GM23248 (cell line): ENCODE measurements at regions not wholly inside any gene's neighbourhood (a gene's known extent, or its start where the extent isn't known, plus 50 kb on each side); places are given as distances from the start of the nearest gene placed in this dataset.

Source experiments
- DNase-seq: peaks from one replicate; pipeline ENCODE4 v3.0.0-alpha.2; 2015
- H2AFZ ChIP-seq: fragments of 200-600 bp; sonication (generic); 2 replicates; pipeline ENCODE4 v1.6.1; 2016; ENCODE audit warnings: antibody characterized with exemption
- H3F3A ChIP-seq: fragments of 200-600 bp; sonication (generic); 2 replicates; pipeline ENCODE4 v1.6.1; 2016; ENCODE audit warnings: mild to moderate bottlenecking, antibody characterized with exemption, mixed run types; ENCODE audit not compliant: insufficient read depth
- H3K27ac ChIP-seq: fragments of 200-600 bp; sonication (generic); 2 replicates; pipeline ENCODE4 v1.5.1; 2016; ENCODE audit warnings: mild to moderate bottlenecking
- H3K27me3 ChIP-seq: fragments of 200-600 bp; sonication (generic); replicated peaks from 2 replicates; pipeline ENCODE4 v1.6.1; 2016; ENCODE audit warnings: mild to moderate bottlenecking; ENCODE audit not compliant: insufficient read depth
- H3K36me3 ChIP-seq: fragments of 200-600 bp; sonication (generic); 2 replicates; pipeline ENCODE4 v1.6.1; 2016; ENCODE audit warnings: low read depth, mild to moderate bottlenecking
- H3K4me1 ChIP-seq: fragments of 200-600 bp; sonication (generic); 2 replicates; pipeline ENCODE4 v1.6.1; 2016; ENCODE audit warnings: mild to moderate bottlenecking; ENCODE audit not compliant: insufficient read depth
- H3K4me2 ChIP-seq: fragments of 200-600 bp; sonication (generic); one replicate; pipeline ENCODE4 v1.6.1; 2016; ENCODE audit warnings: mild to moderate bottlenecking; ENCODE audit not compliant: unreplicated experiment
- H3K4me3 ChIP-seq: fragments of 200-600 bp; sonication (generic); 2 replicates; pipeline ENCODE4 v1.5.1; 2016; ENCODE audit warnings: mild to moderate bottlenecking
- H3K79me2 ChIP-seq: fragments of 200-600 bp; sonication (generic); 2 replicates; pipeline ENCODE4 v1.6.1; 2016; ENCODE audit warnings: mild to moderate bottlenecking; ENCODE audit not compliant: insufficient read depth
- H3K9ac ChIP-seq: fragments of 200-600 bp; sonication (generic); 2 replicates; pipeline ENCODE4 v1.6.1; 2016; ENCODE audit warnings: mild to moderate bottlenecking
- H3K9me2 ChIP-seq: fragments of 200-600 bp; sonication (generic); 2 replicates; pipeline ENCODE4 v1.6.1; 2016; ENCODE audit warnings: mixed run types, mild to moderate bottlenecking, moderate library complexity; ENCODE audit not compliant: insufficient read depth
- H3K9me3 ChIP-seq: fragments of 200-600 bp; sonication (generic); one replicate; pipeline ENCODE4 v1.6.1; 2017; ENCODE audit warnings: low read depth
- H4K20me1 ChIP-seq: fragments of 200-600 bp; sonication (generic); 2 replicates; pipeline ENCODE4 v1.6.0; 2016; ENCODE audit not compliant: insufficient read depth
- EZH2 ChIP-seq: fragments of 200-600 bp; sonication (generic); IDR thresholded peaks from 2 replicates; pipeline ENCODE4 v1.6.1; 2018; ENCODE audit warnings: antibody characterized with exemption, mild to moderate bottlenecking; ENCODE audit not compliant: insufficient read depth, poor library complexity, severe bottlenecking
- EZH2phosphoT487 ChIP-seq: fragments of 200-600 bp; sonication (generic); IDR thresholded peaks from 2 replicates; pipeline ENCODE4 v1.6.1; 2018; ENCODE audit warnings: antibody characterized with exemption, moderate library complexity, mild to moderate bottlenecking, low read depth; ENCODE audit not compliant: insufficient read depth
- whole genome bisulfite sequencing, 2 experiments: methylation state at CpG; one replicate each; pipeline ENCODE4 v1.1.6; 2015 to 2017; ENCODE audit warnings: low lambda C conversion rate in 2 of 2, low coverage in 1 of 2; ENCODE audit errors: missing lambda C conversion rate in 2 of 2; 5-methylcytosine and 5-hydroxymethylcytosine counted together
- in situ Hi-C: fragments of 300-500 bp; cut with MboI; formaldehyde crosslinking; loops from 2 replicates; pipeline ENCODE4 v1.15.0; 2020

- Histone ChIP-seq H3K9ac (no peak overlapping the region), H3K9me2 (no peaks in the 10 kb centered on the region), H3K79me2 (no peaks in the 10 kb centered on the region), H3K27me3 (no peaks in the 10 kb centered on the region), H3K27ac (no peak overlapping the region), H3K36me3 (no peaks in the 10 kb centered on the region), H3K4me3 (no peak overlapping the region), H3K4me2 (no peak overlapping the region), H2AFZ (no peak overlapping the region), H3F3A (no peaks in the 10 kb centered on the region), H3K4me1 (no peaks in the 10 kb centered on the region), H3K9me3 (no peaks in the 10 kb centered on the region), H4K20me1 (no peaks in the 10 kb centered on the region)
- in situ Hi-C loops = no loop called here
- no peak for DNase-seq
- TF ChIP-seq EZH2 = no peak
- TF ChIP-seq EZH2phosphoT487 = no peak
- 35 to 38% methylated on average over 3 of the region's 3 CpGs for WGBS, 2 experiments
These were observed 224.6 kb downstream of the ANAPC10 start for GRCh38 chr4:144873226-144873990.

- Histone ChIP-seq H3K4me2 (no peak overlapping the region), H4K20me1 (no peaks in the 10 kb centered on the region), H3K79me2 (no peaks in the 10 kb centered on the region), H3F3A (no peaks in the 10 kb centered on the region), H3K36me3 (no peaks in the 10 kb centered on the region), H3K4me3 (no peak overlapping the region), H2AFZ (no peak overlapping the region), H3K9me2 (no peaks in the 10 kb centered on the region), H3K27me3 (no peaks in the 10 kb centered on the region), H3K4me1 (no peaks in the 10 kb centered on the region), H3K9me3 (no peaks in the 10 kb centered on the region), H3K27ac (no peak overlapping the region), H3K9ac (no peak overlapping the region)
- peak; percentile 61 for DNase-seq
- in situ Hi-C loops = no loop called here
- no peak for TF ChIP-seq EZH2phosphoT487
- no peak for TF ChIP-seq EZH2
- WGBS, 2 experiments = 27 to 31% methylated on average over 3 of the region's 3 CpGs
These were observed 203.4 kb downstream of the ANAPC10 start for GRCh38 chr4:144894573-144894972.

- H3F3A ChIP-seq = no peaks in the 10 kb centered on the region
- no peaks in the 10 kb centered on the region for H3K9me3 ChIP-seq
- DNase-seq = no peak
- H3K9ac ChIP-seq = no peak overlapping the region
- 25 to 26% methylated on average over 3 of the region's 3 CpGs for WGBS, 2 experiments
- H3K4me3 ChIP-seq = no peak overlapping the region
- H3K4me2 ChIP-seq = no peak overlapping the region
- H3K27me3 ChIP-seq = no peaks in the 10 kb centered on the region
- H3K4me1 ChIP-seq = no peaks in the 10 kb centered on the region
- H4K20me1 ChIP-seq = no peaks in the 10 kb centered on the region
- TF ChIP-seq EZH2 (no peak), EZH2phosphoT487 (no peak)
- no peaks in the 10 kb centered on the region for H3K36me3 ChIP-seq
- no peak overlapping the region for H2AFZ ChIP-seq
- no peaks in the 10 kb centered on the region for H3K9me2 ChIP-seq
- in situ Hi-C loops = no loop called here
- H3K79me2 ChIP-seq = no peaks in the 10 kb centered on the region
- H3K27ac ChIP-seq = no peak overlapping the region
These were observed 198.6 kb downstream of the ANAPC10 start for GRCh38 chr4:144899393-144899792.

GRCh38 chr4:144901141-144901540, 196.9 kb downstream of the ANAPC10 start:
- Histone ChIP-seq H3F3A (no peaks in the 10 kb centered on the region), H3K4me3 (no peak overlapping the region), H3K9ac (no peak overlapping the region), H4K20me1 (no peaks in the 10 kb centered on the region), H3K4me1 (no peaks in the 10 kb centered on the region), H3K4me2 (no peak overlapping the region), H3K27me3 (no peaks in the 10 kb centered on the region), H3K9me3 (no peaks in the 10 kb centered on the region), H3K79me2 (no peaks in the 10 kb centered on the region), H2AFZ (no peak overlapping the region), H3K9me2 (no peaks in the 10 kb centered on the region), H3K27ac (no peak overlapping the region), H3K36me3 (no peaks in the 10 kb centered on the region)
- WGBS, 2 experiments = 52 to 54% methylated on average over 2 of the region's 2 CpGs
- no peak for DNase-seq
- TF ChIP-seq EZH2 = no peak
- in situ Hi-C loops = no loop called here
